ENCODE measurements at regions not wholly inside any gene's neighbourhood (a gene's known extent, or its start where the extent isn't known, plus 50 kb on each side); places are given as distances from the start of the nearest gene placed in this dataset.

- DNase-seq (ENCODE audit: extremely low read depth in 1 of 4, low spot score in 3 of 4) (no peak), FAIRE-seq (no peak), ATAC-seq (no peak; the same call in 2 of the 3 replicates)
- in situ Hi-C loops (cut with MboI) (no loop called here), intact Hi-C loops (cut with micrococcal nuclease) (no loop called here)
- Histone ChIP-seq H3K27ac (ENCODE audit: extremely low read depth, low read depth, low read length) (no peak overlapping the region), H3K4me1 (replicated peaks in 1 of 2; ENCODE audit: control insufficient read depth in 2 of 2, insufficient read depth in 2 of 2, low read length in 2 of 2) (peaks cover 0 to 12% of the 10 kb centered on the region in 2 experiments; a peak in 2 of 5 replicates), H3K36me3 (ENCODE audit: control insufficient read depth, insufficient read depth, low read length) (no peaks in the 10 kb centered on the region), H3K9ac (ENCODE audit: insufficient read depth in 1 of 2, low read depth in 2 of 2, low read length in 2 of 2) (no peak overlapping the region), H3K9me1 (ENCODE audit: control insufficient read depth, insufficient read depth, low read length) (no peaks in the 10 kb centered on the region), H3K27me3 (ENCODE audit: control insufficient read depth in 2 of 2, insufficient read depth in 2 of 2, low read length in 2 of 2) (peaks cover 0 to 13% of the 10 kb centered on the region in 2 experiments; a peak in 2 of 5 replicates), H3K9me3 (replicated peaks; ENCODE audit: control insufficient read depth, insufficient read depth, low read depth, low read length) (no peaks in the 10 kb centered on the region), H2AFZ (ENCODE audit: low read depth, low read length) (no peak overlapping the region), H3K4me3 (no peak overlapping the region), H4K20me1 (replicated peaks; ENCODE audit: control insufficient read depth, insufficient read depth, low read length) (no peaks in the 10 kb centered on the region), H3K4me2 (ENCODE audit: insufficient read depth, low read length) (no peak overlapping the region), H3K79me2 (ENCODE audit: control insufficient read depth, insufficient read depth, low read length) (no peaks in the 10 kb centered on the region)
- TF ChIP-seq ERF (CRISPR knock-in tag; IDR thresholded peaks at IDR 0.05) = no peak
- TF ChIP-seq SOX6 (IDR thresholded peaks at IDR 0.05) = no peak
- no peak for TF ChIP-seq ZFP36 (IDR thresholded peaks at IDR 0.05; ENCODE audit: low read depth, low read length, partially characterized antibody)
- no peak for TF ChIP-seq RNF219 (CRISPR knock-in tag; IDR thresholded peaks at IDR 0.05)
- TF ChIP-seq U2AF1 (optimal IDR thresholded peaks at IDR 0.05; ENCODE audit: low read depth, low read length) = no peak
- ChIA-PET CTCF (ENCODE audit: low intra/inter-chr PET ratio) (no interaction called here), POLR2A (no interaction called here)
- 7% methylated on average over 24 of the region's 35 CpGs for WGBS (ENCODE audit: insufficient coverage, low coverage, missing lambda C conversion rate)
- no TSS peak for BruUV-seq (replicated peaks)
These were observed 335.8 kb upstream of the THRB start for GRCh38 chr3:24830230-24831152.

All from K562 (cell line).